D721Med (cell line): ENCODE measurements at regions not wholly inside any gene's neighbourhood (a gene's known extent, or its start where the extent isn't known, plus 50 kb on each side); places are given as distances from the start of the nearest gene placed in this dataset.

Source experiments
- DNase-seq: peaks from one replicate; pipeline ENCODE4 v3.0.0; 2011; ENCODE audit warnings: low spot score; ENCODE audit not compliant: insufficient read length
- FAIRE-seq: peaks from 2 replicates; lab custom pipeline; 2011; peaks lifted over from hg19 to GRCh38; lab: Jason Lieb, UNC
- TF ChIP-seq, protein P1 (sequence below): IDR thresholded peaks from 2 replicates; pipeline ENCODE4 v1.5.1; 2012; ENCODE audit warnings: mild to moderate bottlenecking, control low read depth; ENCODE audit not compliant: insufficient read depth; ENCODE audit errors: missing control alignments

DNA sequence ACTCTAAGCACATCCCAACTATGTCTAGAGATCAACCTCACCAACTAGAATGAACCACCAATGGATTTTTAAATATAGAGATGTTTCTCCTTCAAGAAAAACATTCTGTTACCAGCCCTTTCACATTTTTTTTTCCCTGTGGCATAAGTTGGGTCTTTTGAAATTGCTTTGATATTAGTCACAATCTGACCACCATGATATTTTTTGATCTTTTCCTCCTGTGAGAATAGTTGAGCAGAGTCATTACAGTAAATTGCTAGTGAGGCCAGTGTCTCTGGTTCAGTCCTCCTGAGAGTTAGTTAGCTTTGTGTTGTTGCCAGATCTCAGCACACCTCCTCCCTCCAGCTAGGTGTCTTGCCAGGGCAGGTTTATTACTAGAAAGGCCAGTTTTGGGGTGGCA is 79.7 kb upstream of the MYLIP start:
- no peak for FAIRE-seq
- no peak for DNase-seq
- TF ChIP-seq, protein P1, sequence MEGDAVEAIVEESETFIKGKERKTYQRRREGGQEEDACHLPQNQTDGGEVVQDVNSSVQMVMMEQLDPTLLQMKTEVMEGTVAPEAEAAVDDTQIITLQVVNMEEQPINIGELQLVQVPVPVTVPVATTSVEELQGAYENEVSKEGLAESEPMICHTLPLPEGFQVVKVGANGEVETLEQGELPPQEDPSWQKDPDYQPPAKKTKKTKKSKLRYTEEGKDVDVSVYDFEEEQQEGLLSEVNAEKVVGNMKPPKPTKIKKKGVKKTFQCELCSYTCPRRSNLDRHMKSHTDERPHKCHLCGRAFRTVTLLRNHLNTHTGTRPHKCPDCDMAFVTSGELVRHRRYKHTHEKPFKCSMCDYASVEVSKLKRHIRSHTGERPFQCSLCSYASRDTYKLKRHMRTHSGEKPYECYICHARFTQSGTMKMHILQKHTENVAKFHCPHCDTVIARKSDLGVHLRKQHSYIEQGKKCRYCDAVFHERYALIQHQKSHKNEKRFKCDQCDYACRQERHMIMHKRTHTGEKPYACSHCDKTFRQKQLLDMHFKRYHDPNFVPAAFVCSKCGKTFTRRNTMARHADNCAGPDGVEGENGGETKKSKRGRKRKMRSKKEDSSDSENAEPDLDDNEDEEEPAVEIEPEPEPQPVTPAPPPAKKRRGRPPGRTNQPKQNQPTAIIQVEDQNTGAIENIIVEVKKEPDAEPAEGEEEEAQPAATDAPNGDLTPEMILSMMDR: no peak

DNA sequence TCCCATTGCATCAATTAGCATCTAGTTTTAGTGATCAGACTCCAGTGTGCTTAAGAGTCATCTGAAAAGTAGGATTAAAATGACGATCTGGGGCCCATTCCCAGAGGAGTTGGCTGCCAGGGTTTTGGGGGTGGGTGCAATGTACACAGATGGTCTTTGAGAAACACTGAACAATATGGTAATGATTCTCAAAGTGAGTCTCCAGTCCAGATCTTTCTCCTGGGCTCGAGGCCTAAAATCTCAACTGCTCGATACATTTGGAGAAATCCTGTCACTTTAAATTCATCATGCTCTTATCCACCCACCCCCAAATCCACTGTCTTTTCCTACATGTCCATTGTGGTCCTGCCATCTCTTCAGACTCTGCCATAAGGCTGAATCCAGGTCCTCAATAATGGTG is 80.7 kb upstream of the MYLIP start:
- DNase-seq: no peak
- TF ChIP-seq, protein P1: no peak
- no peak for FAIRE-seq

DNA sequence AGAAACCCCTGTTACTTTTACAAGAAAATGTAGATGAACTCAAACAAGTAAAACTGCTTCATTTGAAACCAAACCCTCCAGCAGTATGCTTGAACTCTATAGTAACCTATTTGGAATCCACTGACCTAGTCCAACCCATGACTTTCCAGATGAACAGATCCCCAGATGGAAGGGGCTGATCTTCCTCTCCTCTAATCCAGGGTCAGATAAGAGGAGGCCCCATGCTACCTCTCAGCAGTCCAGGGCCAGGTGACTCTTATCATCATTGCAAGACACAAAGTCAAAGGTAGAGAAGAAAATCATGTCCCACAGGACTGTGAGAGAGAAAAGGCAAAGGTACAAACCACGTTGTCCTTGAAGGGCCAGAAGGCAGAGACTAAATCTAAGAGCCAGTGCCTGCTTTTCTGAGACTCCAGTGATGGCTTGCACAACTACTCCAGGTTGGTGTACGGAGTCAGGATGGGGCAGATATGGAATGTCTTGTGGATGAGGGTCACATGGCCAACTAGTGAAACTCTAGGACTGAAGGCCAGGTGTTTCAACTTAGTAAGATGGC is 81.4 kb upstream of the MYLIP start:
- no peak for FAIRE-seq
- no peak for DNase-seq
- TF ChIP-seq, protein P1: no peak

DNA sequence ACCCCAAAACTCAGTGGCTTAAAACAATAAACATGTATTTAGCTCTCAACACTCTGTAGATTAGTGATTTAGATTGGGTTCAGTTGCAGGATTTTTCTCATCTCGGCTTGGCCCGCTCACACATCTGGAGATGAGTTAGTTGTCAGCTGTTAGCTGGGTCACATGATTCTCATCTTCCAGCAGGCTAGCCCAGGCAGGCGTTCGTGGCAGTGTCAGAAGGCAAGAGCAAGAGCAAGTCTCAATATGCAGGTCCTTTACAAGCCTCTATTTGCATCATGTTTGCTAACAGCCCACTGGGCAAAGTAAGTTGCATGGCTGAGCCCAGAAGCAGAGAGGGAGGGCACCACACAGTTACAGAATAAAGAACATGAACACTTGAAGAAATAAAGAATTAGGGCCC is 83.6 kb upstream of the MYLIP start:
- FAIRE-seq: no peak
- DNase-seq: no peak
- TF ChIP-seq, protein P1: no peak

DNA sequence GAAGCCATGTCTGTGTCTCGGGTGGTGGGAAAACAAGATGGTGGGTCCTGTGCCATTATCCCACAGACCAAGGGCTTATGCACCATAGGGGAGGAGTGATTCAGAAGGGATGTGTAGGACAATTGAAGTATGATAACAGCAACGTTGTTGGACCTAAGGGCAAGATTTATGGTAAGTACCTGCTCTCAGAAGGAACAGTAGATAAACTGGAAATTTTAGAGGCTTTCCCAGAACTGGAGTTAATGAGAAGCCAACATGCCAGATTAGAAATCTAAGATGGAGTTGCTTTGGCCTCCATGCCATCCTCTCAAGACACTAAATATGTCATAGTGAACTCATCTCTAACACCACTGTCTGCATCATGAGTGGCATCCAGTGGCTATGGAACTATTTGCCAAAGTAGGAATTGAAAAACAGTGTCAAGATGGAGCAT is 84.7 kb upstream of the MYLIP start:
- TF ChIP-seq, protein P1: no peak
- DNase-seq: no peak
- FAIRE-seq: no peak

DNA sequence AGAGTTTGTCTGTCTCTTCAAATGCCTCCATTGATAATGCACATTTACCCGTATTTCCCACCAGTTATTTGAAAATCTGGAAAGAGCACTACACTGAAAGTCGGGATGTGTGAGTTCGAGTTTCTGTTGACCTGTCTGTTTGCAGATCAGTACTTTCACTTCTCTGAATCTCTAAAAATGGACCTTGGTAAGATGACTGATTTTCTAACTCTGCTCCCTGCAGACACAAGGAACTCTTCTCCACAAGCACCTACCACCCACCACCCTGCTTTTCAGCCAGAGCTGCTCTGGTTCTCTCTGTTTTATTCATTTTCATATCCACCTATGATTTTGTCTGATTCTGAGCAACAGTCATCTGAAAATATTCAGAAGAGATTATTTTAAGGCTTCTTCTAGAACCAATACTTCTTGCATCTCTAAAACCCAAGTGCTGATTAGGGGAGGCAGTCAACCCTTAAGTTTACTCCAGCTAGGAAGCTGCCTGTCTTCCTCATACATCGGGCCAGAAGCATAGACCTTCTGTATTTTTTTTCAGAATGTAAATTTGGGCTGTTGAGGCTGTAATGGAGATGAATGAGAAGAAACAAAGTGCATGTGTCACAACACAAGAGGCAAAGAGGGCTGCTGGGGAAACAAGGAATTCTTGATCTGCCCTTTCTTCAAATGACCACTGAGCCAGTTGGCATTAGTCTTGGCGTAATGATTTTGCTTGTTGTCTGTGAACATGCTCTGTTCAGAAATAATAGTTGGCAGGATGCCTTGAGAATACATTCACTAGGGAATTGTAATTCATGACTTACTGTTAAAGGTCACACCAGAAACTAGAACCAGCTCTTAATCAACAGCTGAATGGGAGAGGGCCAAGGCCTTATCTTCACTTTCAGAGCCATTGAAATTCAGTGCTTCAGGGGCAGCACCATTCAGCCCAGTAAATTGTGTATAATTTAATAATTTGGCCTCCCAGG is 85.4 kb upstream of the MYLIP start:
- FAIRE-seq: no peak
- TF ChIP-seq, protein P1: no peak
- DNase-seq: no peak

DNA sequence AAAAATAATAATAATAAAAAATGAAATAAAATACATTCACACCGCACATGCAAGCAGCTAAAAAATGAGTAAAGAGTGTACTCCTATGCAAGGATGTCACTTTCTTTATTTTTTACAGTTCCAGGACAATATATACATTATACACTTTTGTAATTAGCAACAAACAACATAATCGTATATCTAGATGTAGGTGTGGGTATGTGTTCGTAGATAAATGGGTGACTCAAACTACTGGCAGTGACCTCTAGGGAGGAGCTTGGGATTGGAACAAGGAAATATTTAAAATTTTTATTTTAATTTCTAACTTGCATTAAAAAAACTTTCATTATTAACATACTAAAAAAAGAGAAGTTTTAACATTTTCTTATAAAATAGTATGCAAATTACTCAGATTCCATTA is 86.1 kb upstream of the MYLIP start:
- FAIRE-seq (no peak), DNase-seq (no peak)
- TF ChIP-seq, protein P1: no peak
